ENCODE measurements at regions not wholly inside any gene's neighbourhood (a gene's known extent, or its start where the extent isn't known, plus 50 kb on each side); places are given as distances from the start of the nearest gene placed in this dataset.

GRCh38 chr13:47168618-47169017 is 271.8 kb upstream of the HTR2A start:
- no peak overlapping the region for H2AFZ ChIP-seq (ENCODE audit: control insufficient read depth, low read length)
- no peaks in the 10 kb centered on the region for H3K27me3 ChIP-seq (ENCODE audit: control insufficient read depth, extremely low read depth, insufficient read depth, low read length)
- H3K79me2 ChIP-seq (ENCODE audit: control insufficient read depth, insufficient read depth, low read length), result no peaks in the 10 kb centered on the region
- H4K20me1 ChIP-seq (ENCODE audit: control insufficient read depth, extremely low read depth, insufficient read depth, low read length), result no peaks in the 10 kb centered on the region
- H3K9me3 ChIP-seq (ENCODE audit: control insufficient read depth, low read depth, low read length), result no peaks in the 10 kb centered on the region
- TF ChIP-seq CTCF (optimal IDR thresholded peaks at IDR 0.05 in 1 of 3, IDR thresholded peaks at IDR 0.05 in 1 of 3, conservative IDR thresholded peaks at IDR 0.05 in 1 of 3; ENCODE audit: extremely low read depth in 1 of 3, insufficient read depth in 2 of 3, low read length in 3 of 3), result no peak
- TF ChIP-seq EZH2 (IDR thresholded peaks at IDR 0.05; ENCODE audit: low read length), result no peak
- H3K4me2 ChIP-seq (ENCODE audit: control insufficient read depth, extremely low read depth, insufficient read depth, low read depth, low read length), result no peak overlapping the region
- H3K4me1 ChIP-seq (ENCODE audit: control insufficient read depth, extremely low read depth, insufficient read depth, low read length), result no peaks in the 10 kb centered on the region
- DNase-seq (ENCODE audit: low read depth, low spot score), result no peak
- dilution Hi-C loops (cut with MboI; ENCODE audit: extremely low pct_ligation_motif_present, low sequenced_read_pairs), result no loop called here
- no peak for FAIRE-seq
- no peaks in the 10 kb centered on the region for H3K9me1 ChIP-seq (ENCODE audit: control insufficient read depth, extremely low read depth, insufficient read depth, low read length)
- no peak overlapping the region for H3K27ac ChIP-seq (ENCODE audit: control insufficient read depth, insufficient read depth, low read length)
- no peaks in the 10 kb centered on the region for H3K36me3 ChIP-seq (ENCODE audit: control insufficient read depth in 2 of 2, extremely low read depth in 1 of 2, insufficient read depth in 2 of 2, low read length in 2 of 2)
- H3K9ac ChIP-seq (ENCODE audit: control insufficient read depth, extremely low read depth, insufficient read depth, low read length), result no peak overlapping the region
- no peak overlapping the region for H3K4me3 ChIP-seq (ENCODE audit: control insufficient read depth in 2 of 3, extremely low read depth in 1 of 3, insufficient read depth in 2 of 3, low read depth in 1 of 3, low read length in 3 of 3)

GRCh38 chr13:47168066-47168465 is 271.2 kb upstream of the HTR2A start:
- H3K4me1 ChIP-seq (ENCODE audit: control insufficient read depth, extremely low read depth, insufficient read depth, low read length), result no peaks in the 10 kb centered on the region
- no peak overlapping the region for H3K27ac ChIP-seq (ENCODE audit: control insufficient read depth, insufficient read depth, low read length)
- no peak overlapping the region for H3K4me2 ChIP-seq (ENCODE audit: control insufficient read depth, extremely low read depth, insufficient read depth, low read depth, low read length)
- H3K9ac ChIP-seq (ENCODE audit: control insufficient read depth, extremely low read depth, insufficient read depth, low read length), result no peak overlapping the region
- FAIRE-seq (no peak), DNase-seq (ENCODE audit: low read depth, low spot score) (no peak)
- no peaks in the 10 kb centered on the region for H3K27me3 ChIP-seq (ENCODE audit: control insufficient read depth, extremely low read depth, insufficient read depth, low read length)
- no peaks in the 10 kb centered on the region for H3K9me3 ChIP-seq (ENCODE audit: control insufficient read depth, low read depth, low read length)
- H3K4me3 ChIP-seq (ENCODE audit: control insufficient read depth in 2 of 3, extremely low read depth in 1 of 3, insufficient read depth in 2 of 3, low read depth in 1 of 3, low read length in 3 of 3), result no peak overlapping the region
- no peaks in the 10 kb centered on the region for H3K36me3 ChIP-seq (ENCODE audit: control insufficient read depth in 2 of 2, extremely low read depth in 1 of 2, insufficient read depth in 2 of 2, low read length in 2 of 2)
- no peaks in the 10 kb centered on the region for H4K20me1 ChIP-seq (ENCODE audit: control insufficient read depth, extremely low read depth, insufficient read depth, low read length)
- no peak overlapping the region for H2AFZ ChIP-seq (ENCODE audit: control insufficient read depth, low read length)
- dilution Hi-C loops (cut with MboI; ENCODE audit: extremely low pct_ligation_motif_present, low sequenced_read_pairs), result no loop called here
- TF ChIP-seq EZH2 (IDR thresholded peaks at IDR 0.05; ENCODE audit: low read length) (no peak), CTCF (optimal IDR thresholded peaks at IDR 0.05 in 1 of 3, IDR thresholded peaks at IDR 0.05 in 1 of 3, conservative IDR thresholded peaks at IDR 0.05 in 1 of 3; ENCODE audit: extremely low read depth in 1 of 3, insufficient read depth in 2 of 3, low read length in 3 of 3) (no peak)
- H3K9me1 ChIP-seq (ENCODE audit: control insufficient read depth, extremely low read depth, insufficient read depth, low read length), result no peaks in the 10 kb centered on the region
- H3K79me2 ChIP-seq (ENCODE audit: control insufficient read depth, insufficient read depth, low read length), result no peaks in the 10 kb centered on the region
